Skeletal muscle cell (primary cell): ENCODE measurements at regions not wholly inside any gene's neighbourhood (a gene's known extent, or its start where the extent isn't known, plus 50 kb on each side); places are given as distances from the start of the nearest gene placed in this dataset.
"Not testable (repeated sequence)": the region's sequence is repeated elsewhere in the genome, so short reads cannot be mapped to it uniquely, and the experiment has no call there.

Source experiments
- DNase-seq: peaks from one replicate; pipeline ENCODE4 v3.0.0-alpha.2; 2010; ENCODE audit warnings: low read depth
- H3K4me3 ChIP-seq: 2 replicates; pipeline ENCODE4 v1.5.1; 2011; ENCODE audit warnings: low read depth, mild to moderate bottlenecking, control low read depth, low read length, moderate library complexity

DNA sequence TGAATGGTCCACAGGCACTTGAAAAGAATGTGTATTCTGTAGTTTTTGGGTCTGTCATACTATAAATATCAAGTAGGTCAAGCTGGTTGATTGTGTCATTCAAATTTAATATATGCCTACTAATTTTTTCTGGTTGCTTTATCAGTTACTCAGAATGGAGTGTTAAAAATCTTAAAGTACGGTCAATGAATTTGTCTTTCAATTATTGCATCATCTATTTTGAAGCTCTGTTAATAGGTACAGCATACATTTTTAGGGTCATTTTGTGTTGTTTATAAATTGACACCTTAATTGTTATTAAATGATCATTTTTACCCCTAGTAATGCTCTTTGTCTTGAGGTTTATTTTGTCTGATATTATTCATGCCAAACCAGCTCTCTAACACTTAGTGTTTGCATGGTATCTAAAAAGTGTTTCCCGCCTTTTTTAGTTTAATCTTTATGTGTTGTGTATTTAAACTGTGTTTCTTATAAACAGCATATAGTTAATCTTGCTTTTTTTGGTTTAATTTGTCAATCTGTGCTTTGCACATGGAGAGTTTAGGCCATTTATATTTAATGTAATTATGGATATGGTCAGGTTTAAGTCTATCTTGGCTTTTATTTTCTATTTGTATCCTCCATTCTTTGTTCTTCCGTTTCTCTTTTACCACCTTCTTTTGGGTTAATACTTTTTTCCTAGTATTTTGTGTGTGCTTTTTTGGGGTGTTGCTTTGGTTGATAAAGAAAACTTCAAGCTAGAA, 204.9 kb upstream of the EEF2KMT start:
- H3K4me3 ChIP-seq, result no peak overlapping the region

DNA sequence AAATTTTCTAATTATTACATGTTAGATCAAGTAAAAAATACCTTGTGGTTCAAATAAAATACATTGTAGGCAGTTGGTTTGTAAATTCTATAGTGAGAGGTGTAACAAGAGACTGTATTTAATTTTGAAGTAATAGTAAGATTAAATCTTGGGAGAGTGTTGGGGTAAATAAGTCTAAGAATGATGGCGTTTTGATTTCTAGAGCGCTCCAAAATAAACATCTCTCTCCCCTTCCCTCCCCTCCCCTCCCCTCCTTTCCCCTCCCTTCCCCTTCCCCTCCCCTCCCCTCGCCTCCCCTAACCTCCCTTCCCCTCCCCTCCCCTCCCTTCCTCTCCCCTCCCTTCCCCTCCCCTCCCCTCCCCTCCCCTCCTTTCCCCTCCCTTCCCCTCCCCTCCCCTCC, 200.6 kb upstream of the EEF2KMT start:
- H3K4me3 ChIP-seq, result no peak overlapping the region
- DNase-seq, result no peak

More for the DNA sequence above, 204.9 kb upstream of the EEF2KMT start:
- DNase-seq, result no peak

DNA sequence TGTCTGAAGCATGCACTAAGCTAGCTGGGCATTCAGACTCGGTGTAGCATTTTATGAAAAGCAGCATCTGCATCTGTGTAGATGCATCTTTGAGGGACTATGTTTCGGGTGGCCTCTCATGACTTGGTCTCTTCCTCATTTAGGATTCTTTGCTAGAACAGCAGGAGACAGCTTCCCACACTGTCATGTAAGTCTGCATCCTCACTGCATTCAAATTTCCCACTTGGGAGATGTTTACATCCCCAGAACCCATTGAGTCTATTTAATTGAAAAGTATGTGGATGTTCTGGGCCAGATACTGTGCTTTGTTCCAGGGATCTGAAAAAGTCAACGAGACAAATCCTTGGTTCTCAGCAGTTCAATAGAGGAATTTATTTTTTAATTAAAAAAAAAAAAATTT, 198.6 kb upstream of the EEF2KMT start:
- H3K4me3 ChIP-seq, result no peak overlapping the region
- no peak for DNase-seq

DNA sequence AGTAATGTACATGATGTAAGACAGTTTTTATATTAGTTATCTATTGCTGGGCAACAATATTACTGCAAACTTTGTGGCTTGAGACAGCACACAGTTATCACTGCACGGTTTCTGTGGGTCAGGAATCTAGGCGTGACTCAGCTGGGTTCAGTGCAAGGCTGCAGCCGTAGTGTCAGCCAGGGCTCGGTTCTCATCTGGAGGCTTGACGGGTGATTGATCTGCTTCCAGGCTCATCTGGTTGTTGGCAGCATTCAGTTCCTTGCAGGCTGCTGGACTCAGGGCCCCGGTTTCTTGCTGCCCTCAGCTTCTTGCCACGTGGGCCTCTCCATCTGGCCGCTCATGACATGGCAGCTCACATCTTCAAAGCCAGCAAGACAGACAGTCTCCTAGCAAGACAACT, 197.7 kb upstream of the EEF2KMT start:
- DNase-seq, H3K4me3 ChIP-seq: not testable (repeated sequence)

DNA sequence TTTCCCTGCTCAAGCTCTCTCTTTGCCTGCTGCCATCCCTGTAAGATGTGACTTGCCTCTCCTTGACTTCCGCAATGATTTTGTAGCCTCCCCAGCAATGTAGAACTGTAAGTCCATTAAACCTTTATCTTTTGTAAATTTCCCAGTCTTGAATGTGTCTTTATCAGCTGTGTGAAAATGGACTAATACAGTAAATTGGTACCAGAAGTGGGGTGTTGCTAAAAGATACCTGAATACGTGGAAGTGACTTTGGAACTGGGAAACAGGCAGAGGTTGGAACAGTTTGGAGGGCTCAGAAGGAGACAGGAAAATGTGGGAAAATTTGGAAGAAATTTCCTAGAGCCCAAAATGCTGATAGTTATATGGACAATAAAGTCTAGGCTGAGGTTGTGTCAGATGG, 184.6 kb upstream of the EEF2KMT start:
- DNase-seq, H3K4me3 ChIP-seq: not testable (repeated sequence)

DNA sequence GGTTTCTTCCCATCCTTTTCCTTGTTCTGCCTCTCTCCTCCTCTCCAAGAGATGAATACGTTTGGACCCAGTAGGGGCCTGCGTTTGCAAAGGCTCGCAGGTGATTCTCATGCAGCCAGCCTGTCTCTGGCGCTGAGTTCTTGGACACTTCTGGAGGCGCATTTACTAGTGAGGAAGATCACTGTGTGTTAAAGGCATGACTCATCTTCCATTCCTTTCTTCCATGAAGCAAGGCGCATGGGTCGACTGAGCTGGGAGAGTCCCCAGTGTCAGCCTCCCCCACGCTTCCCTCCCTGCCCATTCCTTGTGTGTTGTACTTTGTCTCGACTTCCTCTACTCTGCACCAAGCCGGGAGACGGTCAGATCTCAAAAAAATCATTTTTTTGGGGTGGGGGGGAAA, 159.9 kb upstream of the EEF2KMT start:
- no peak overlapping the region for H3K4me3 ChIP-seq
- DNase-seq, result no peak

DNA sequence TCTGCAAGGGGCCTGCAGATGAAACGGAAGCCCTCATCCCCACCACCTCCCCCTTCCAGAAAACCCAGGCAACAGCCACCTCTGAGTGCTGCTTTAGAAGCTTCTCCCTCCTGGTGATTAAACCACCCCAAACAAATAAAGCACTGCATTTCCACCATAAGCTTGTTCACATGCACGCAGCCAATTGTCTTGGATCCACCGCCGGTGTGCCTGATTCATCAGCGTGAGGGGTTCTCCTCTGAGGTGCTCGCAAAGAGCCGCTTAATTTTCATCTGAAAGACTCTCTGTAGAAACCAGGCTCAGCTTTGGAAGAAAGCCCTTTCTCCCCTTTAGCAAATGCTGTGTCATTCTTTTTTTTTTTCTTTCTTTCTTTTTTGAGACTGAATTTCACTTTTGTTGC, 155.2 kb upstream of the EEF2KMT start:
- DNase-seq, result no peak
- no peak overlapping the region for H3K4me3 ChIP-seq

DNA sequence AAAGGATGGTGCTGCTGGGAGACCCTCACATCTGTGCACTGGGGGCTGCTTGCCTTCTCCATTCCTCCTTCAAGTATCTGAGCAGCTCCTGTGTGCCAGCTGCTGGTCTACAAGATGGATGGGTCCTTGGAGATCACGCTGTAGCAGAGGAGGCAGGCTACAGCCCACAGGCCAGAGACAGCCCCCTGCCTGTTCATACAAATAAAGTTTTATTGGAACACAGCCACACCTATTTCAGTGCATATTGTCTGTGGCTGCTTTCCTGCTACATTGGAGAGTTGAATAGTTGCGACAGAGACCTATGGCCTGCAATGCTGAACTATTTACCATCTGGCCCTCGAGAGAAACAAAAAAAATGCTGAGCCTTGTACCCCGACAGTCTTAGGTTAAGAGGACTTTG, 149.8 kb upstream of the EEF2KMT start:
- DNase-seq, H3K4me3 ChIP-seq: not testable (repeated sequence)

DNA sequence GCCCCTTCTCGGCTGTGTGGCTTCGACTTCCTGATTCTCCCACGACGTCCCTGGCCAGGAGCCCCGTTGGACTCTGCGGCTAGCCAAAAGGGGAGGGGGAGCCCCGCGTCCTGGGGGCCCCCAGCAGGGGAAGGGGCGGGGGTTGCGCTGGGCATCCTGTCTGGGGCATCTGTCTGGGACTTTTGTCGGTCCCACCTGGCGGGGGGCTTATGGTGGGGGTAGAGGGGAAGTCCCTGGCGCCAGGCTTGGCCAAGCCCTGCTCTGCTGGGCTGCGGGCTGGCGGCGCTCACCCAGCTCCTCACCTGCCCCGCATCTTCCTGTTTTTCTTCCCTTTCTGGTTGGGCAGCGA, 142.7 kb upstream of the EEF2KMT start:
- DNase-seq, H3K4me3 ChIP-seq: not testable (repeated sequence)

DNA sequence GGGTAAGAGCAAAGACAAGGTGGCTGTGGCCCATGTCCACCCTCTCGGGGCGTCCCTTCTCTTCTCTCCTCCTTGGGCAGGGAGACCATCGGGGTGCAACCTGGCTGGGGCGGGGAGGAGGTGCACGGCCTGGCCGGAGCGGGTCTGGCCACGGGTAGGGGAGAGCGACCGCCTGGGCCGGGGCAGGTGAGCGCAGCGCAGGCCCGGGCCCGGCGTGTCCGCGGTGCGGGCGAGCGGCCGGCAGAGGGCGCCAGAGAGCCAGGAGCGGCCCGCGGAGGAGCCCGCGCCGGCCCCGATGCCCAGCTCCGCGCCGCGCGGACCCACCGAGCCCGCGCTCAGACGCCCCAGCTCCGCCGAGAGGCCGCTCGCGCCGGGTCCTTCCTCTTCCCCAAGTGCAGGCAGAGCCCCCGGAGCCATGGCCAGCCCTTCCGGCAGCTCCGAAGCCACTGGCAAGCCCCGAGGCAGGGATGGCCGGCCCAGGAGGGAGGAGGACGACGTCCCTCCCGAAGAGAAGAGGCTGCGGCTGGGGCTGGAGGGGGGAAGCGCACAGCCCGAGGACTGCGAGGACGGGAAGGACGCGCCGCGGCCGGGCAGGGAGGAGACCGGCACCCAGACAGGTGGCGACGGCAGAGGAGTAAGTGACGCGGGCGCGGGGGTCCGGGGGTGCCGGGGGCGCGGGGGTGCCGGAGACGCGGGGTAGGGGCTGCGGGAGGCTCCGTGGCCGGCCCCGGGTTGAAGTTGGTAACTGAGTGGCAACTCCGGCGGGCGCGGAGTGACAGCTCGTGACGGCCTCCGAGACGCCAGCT, 142.1 kb upstream of the EEF2KMT start:
- not testable (repeated sequence) for DNase-seq, H3K4me3 ChIP-seq

DNA sequence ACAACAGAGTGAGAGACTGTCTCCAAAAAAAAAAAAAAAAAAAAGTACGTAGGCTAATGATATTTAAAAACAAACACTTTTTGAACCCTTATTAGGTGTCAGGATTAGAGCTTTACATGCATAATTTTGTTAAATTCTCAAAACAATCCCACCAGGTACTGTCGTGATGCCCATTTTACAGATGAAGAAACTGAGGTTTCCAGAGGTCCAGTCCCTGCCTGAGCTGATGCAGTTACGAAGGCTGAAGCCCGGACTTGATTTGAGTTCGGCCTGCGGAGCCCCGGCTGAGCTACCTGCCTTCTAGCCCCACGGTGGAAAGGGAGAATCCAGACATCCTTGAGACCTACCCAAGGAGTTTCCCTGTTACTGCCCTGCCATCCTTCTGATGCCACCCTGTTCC, 137.5 kb upstream of the EEF2KMT start:
- DNase-seq, result no peak

DNA sequence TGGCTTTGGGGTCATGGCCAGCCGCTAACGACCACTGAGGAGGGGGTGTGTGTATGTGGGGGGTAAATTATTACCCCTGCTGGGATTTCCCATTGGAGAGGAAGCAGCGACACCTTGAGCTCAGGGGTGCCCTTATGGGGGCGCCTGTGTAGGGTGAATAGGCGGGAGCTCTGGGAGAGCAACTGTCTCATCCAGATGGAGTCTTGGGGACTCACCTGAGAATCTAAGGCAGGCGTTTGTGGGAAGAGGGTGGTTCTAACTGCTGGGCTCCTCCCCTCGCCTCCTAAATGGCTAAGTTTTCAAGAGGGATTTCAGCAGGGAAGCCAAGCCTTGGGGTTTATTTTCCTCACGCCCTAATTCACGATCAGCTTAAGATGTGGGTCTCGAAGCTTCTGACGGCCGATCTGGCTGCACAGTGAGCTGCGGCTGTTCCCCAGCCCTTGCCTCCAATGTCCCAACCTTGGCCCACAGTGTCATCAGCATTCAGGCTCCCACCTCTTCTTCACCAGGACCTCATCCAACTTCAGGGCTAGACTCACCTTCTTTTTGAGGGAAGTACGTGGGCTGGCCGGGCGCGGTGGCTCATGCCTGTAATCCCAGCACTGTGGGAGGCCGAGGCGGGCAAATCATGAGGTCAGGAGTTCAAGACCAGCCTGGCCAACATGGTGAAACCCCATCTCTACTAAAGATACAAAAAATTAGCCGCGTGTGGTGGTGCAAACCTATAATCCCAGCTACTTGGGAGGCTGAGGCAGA, 136.9 kb upstream of the EEF2KMT start:
- DNase-seq, result no peak
- H3K4me3 ChIP-seq, result no peak overlapping the region

More for the DNA sequence above, 137.5 kb upstream of the EEF2KMT start:
- H3K4me3 ChIP-seq, result no peak overlapping the region

DNA sequence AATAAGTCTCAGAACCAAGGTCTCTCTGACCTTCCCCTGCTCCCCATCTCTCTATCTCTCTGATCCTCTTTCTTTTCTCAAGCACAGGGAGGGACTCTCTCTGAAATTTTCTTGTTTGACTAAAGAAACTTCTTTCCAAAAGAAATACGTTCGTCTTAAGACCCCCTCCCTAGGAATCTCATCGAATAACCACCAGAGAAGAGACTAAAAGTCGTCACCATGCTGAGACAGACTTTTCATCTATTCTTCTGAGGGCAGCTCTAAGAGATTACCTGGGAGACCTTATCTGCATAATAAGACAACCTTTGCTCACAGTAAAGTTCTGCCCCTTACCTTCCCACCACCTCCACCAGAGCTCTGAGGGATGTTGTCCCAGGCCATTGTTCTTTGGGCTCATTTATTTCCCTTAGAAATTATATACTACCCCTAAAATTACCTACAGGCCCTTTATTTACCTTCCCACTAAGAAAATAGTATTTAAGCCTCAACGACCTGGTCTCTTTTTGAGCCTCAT, 133.7 kb upstream of the EEF2KMT start:
- no peak for DNase-seq
- H3K4me3 ChIP-seq, result no peak overlapping the region

DNA sequence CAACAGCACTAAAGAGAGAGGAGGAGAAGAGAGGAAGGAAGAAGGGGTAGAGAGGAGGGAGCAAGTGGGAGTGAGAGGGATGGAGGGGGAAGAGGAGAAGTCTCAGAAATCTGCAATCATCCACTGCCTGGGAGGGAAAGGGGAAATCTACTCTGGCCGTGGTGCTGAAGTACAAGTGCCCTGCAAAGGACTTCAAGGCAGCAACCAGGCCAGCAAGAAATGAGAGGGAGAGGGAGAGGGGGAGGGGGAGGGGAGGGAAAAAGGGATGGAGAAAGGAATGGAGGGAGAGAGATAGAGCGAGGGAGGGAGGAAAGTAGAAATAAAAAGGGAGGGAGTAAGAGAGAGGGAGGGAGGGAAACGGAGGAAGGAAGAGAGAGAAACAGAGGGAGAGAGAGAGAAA, 130.8 kb upstream of the EEF2KMT start:
- DNase-seq, result no peak
- no peak overlapping the region for H3K4me3 ChIP-seq

DNA sequence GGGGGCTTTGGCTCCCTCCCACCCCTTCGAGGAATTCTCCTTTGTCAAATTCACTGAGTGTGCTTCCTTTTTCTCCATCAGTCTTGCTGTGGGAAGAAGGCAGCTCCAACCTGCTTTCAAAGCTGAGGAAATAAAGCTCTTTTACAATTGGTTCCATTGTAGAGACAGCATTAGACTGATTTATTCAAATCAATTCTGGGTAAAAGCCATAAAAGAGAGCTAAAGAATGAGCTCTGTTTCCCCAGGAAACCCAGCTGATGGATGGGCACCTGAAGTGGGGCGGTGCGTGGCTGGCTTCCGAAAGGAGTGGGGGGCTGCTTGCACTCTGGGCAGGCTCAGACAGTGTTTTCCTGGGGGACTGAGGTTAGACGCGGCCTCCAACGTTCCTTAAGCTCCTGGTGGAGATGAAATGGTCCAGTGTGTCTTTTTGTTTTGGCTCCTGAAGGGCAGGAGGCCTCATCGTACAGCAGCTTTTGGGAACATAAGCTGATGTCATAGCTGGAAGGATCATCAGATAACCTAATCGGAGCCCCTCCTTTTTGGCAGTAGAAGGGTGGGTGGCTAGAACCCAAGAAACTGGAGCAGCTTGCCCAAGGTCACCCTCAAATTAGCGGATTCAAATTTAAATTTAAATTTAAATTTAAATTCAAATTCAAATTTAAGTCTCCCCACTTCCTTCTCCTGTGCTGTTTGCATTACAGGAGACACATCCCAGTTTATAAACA, 128.5 kb upstream of the EEF2KMT start:
- H3K4me3 ChIP-seq, result no peak overlapping the region
- no peak for DNase-seq

DNA sequence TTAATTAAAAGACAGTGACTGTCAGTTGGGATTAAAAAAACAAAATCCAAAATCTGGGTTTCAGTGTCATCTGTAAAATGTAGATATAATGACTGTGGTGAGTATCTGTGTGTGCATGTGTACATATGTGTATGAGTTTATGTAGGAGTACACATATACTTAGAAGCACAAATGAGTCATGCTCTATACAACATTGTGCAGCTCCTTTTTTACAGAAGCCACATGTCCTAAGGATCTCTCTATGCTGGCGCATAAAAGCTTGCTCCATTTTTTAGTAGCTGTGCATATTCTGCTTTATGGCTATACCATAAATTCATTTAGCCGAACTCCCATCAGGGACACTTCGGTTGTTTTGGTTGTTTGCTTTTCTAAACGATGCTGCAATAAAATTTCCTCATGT, 125.2 kb upstream of the EEF2KMT start:
- DNase-seq, result no peak
- H3K4me3 ChIP-seq, result no peak overlapping the region

DNA sequence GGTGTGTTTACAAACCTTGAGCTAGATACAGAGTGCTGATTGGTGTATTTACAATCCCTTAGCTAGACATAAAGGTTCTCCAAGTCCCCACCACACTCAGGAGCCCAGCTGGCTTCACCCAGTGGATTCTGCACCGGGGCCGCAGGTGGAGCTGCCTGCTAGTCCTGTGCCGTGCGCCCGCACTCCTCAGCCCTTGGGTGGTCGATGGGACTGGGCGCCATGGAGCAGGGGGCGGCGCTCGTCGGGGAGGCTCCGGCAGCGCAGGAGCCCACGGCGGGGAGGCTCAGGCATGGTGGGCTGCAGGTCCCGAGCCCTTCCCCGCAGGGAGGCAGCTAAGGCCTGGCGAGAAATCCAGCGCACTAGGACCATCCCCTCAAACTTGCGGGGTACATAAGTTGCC, 124.2 kb upstream of the EEF2KMT start:
- H3K4me3 ChIP-seq, DNase-seq: not testable (repeated sequence)

DNA sequence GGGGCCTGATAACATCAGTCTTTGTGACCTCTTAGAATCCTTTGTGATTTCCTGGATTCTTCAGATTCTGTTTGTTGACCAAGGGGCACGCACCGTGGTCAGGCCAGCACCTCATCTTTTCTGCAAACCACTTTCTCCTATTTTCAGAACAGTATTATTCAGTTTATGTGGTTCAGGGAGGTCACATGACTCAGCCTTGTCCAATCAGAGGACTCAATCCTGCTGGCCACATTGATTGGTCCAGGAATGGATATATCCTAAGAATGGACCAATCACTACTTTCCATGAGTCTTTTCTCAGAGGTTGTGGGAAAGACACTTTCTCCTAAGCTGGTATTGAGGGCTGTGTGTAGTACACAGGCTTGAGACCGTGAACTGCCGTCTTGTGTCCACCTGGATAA, 123.1 kb upstream of the EEF2KMT start:
- no peak overlapping the region for H3K4me3 ChIP-seq
- DNase-seq, result no peak

DNA sequence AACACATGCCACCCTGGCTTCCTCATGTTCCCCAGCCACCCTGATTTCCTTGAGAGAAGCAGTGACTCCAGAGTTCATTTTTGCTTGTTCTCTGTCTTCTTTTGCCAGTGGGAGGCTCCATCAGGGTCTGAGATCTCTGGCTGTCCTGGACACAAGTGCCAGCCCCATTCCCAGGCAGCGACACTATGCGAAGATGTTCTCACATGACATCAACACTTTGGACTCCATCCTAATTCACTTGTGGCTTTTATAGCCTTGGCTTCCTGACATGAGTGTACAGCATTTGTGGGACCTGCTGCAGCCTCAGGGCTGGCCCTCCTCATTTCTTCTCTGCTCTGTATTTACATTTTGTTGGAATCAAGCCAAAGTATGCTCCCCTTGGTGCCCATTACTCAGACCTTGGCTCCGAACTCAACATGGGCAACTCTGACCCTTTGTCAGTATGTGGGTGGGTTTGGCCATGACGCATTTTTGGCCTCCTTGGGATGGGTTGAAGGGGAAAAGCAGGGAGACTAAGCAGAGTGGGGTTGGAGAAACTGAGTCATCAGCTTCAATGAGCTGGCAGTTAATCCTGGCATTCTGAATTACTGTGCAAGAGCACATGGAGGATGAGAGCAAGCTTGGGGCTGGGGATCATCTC, 119.0 kb upstream of the EEF2KMT start:
- H3K4me3 ChIP-seq, result no peak overlapping the region
- DNase-seq, result no peak
